ENCODE measurements at regions not wholly inside any gene's neighbourhood (a gene's known extent, or its start where the extent isn't known, plus 50 kb on each side); places are given as distances from the start of the nearest gene placed in this dataset.

GRCh38 chr4:59380841-59381366, 1819.2 kb upstream of the ADGRL3 start:
- no peak for TF ChIP-seq POLR2A (IDR thresholded peaks at IDR 0.05)
- TF ChIP-seq, protein P1, sequence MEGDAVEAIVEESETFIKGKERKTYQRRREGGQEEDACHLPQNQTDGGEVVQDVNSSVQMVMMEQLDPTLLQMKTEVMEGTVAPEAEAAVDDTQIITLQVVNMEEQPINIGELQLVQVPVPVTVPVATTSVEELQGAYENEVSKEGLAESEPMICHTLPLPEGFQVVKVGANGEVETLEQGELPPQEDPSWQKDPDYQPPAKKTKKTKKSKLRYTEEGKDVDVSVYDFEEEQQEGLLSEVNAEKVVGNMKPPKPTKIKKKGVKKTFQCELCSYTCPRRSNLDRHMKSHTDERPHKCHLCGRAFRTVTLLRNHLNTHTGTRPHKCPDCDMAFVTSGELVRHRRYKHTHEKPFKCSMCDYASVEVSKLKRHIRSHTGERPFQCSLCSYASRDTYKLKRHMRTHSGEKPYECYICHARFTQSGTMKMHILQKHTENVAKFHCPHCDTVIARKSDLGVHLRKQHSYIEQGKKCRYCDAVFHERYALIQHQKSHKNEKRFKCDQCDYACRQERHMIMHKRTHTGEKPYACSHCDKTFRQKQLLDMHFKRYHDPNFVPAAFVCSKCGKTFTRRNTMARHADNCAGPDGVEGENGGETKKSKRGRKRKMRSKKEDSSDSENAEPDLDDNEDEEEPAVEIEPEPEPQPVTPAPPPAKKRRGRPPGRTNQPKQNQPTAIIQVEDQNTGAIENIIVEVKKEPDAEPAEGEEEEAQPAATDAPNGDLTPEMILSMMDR (IDR thresholded peaks at IDR 0.05), result no peak

Measured in right lobe of liver (tissue), 4 donors.